ENCODE measurements at regions not wholly inside any gene's neighbourhood (a gene's known extent, or its start where the extent isn't known, plus 50 kb on each side); places are given as distances from the start of the nearest gene placed in this dataset.

- H3K27ac ChIP-seq: no peak overlapping the region
- TF ChIP-seq, protein P1, sequence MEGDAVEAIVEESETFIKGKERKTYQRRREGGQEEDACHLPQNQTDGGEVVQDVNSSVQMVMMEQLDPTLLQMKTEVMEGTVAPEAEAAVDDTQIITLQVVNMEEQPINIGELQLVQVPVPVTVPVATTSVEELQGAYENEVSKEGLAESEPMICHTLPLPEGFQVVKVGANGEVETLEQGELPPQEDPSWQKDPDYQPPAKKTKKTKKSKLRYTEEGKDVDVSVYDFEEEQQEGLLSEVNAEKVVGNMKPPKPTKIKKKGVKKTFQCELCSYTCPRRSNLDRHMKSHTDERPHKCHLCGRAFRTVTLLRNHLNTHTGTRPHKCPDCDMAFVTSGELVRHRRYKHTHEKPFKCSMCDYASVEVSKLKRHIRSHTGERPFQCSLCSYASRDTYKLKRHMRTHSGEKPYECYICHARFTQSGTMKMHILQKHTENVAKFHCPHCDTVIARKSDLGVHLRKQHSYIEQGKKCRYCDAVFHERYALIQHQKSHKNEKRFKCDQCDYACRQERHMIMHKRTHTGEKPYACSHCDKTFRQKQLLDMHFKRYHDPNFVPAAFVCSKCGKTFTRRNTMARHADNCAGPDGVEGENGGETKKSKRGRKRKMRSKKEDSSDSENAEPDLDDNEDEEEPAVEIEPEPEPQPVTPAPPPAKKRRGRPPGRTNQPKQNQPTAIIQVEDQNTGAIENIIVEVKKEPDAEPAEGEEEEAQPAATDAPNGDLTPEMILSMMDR (conservative IDR thresholded peaks at IDR 0.05): no peak
Measured at GRCh38 chr5:67510204-67510603, 313.6 kb upstream of the CD180 start.

- no peak overlapping the region for H3K27ac ChIP-seq
- TF ChIP-seq, protein P1 (conservative IDR thresholded peaks at IDR 0.05): no peak
Measured at GRCh38 chr5:67509402-67510186, 313.0 kb upstream of the CD180 start.

- H3K27ac ChIP-seq: no peak overlapping the region
- TF ChIP-seq, protein P1 (conservative IDR thresholded peaks at IDR 0.05): no peak
Measured at GRCh38 chr5:67506241-67506640, 309.6 kb upstream of the CD180 start.

- H3K27ac ChIP-seq: no peak overlapping the region
- TF ChIP-seq, protein P1 (conservative IDR thresholded peaks at IDR 0.05): no peak
Measured at GRCh38 chr5:67502951-67503350, 306.4 kb upstream of the CD180 start.

GRCh38 chr5:67496051-67496450 is 299.5 kb upstream of the CD180 start:
- H3K27ac ChIP-seq: no peak overlapping the region
- TF ChIP-seq, protein P1 (conservative IDR thresholded peaks at IDR 0.05): no peak

DNA sequence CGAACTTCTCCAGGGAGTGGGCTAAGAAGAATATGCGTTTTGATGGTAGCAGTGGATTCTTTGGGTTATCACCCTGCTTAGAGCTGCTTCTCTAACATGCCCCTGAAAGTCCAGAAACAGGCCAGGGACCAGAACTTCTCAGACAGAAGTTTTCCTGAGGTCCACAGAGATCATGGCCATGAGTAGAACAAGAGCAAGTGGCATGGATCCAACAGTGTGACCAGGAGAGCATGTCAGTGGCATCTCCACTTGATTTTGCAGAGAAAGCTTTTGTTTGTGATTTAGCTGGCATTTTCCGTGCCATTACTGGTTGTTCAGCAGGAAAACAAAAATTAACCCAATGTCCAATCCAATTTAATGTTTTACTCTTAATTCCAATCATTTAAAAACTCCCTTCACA is 298.5 kb upstream of the CD180 start:
- H3K27ac ChIP-seq: no peak overlapping the region; the same call in 1 of the 2 replicates
- TF ChIP-seq, protein P1 (conservative IDR thresholded peaks at IDR 0.05): no peak

DNA sequence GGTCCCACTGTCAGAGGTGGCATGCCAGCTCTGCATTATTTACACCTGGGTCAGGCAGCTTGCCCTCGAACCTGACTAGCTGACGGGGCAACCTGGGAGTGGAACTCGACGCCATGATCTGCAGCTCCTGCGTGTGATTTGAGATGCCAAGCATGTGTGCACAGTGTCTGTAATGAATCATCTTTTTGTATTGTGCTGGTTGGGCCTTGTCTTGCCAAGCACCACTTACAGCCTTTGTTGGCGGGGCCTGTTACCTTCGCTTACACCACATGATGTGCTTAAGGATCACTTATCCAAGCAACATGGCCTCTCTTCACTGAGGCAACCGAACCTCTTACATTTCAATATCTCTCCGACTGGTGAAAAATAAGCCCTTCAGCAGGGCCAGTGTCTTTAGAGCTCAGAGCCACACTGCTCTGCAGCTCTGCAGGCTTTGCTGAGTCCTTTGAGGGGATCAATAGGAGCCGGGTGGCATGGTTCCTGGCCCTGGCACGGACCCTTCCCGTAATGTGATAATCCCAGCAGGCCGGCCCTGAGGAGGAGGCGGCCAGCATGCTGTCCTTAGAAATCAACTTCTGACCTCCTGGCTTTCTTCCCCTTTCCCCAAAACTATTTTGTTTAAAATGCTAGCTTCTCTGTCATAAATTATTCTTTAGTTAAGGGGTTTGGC is 297.7 kb upstream of the CD180 start:
- TF ChIP-seq, protein P1 (conservative IDR thresholded peaks at IDR 0.05): no peak
- H3K27ac ChIP-seq: peak overlapping the region; percentile 3; the same call in 1 of the 2 replicates

Data from VCaP (cell line).